Lung (tissue), 11 donors: ENCODE measurements at regions not wholly inside any gene's neighbourhood (a gene's known extent, or its start where the extent isn't known, plus 50 kb on each side); places are given as distances from the start of the nearest gene placed in this dataset.

Experiments used
- ATAC-seq: fragments of 200-7000 bp; cut with Tn5 transposase; one replicate; pipeline ENCODE4 v1.9.1; 2020; ENCODE audit warnings: moderate number of reproducible peaks; ENCODE audit not compliant: insufficient read depth, low FRiP score
- DNase-seq, 3 donors: peaks; one replicate each; pipeline ENCODE4 v3.0.0-alpha.2; 2013 to 2017
- H3K27ac ChIP-seq, 2 donors: one replicate each; pipeline ENCODE4 v1.5.1; 2013; ENCODE audit warnings: mild to moderate bottlenecking in 2 of 2, moderate library complexity in 2 of 2, control low read depth in 1 of 2, inconsistent platforms in 1 of 2, low read depth in 1 of 2, low read length in 1 of 2
- H3K27me3 ChIP-seq, 3 donors: one replicate each; pipeline ENCODE4 v1.5.1; 2013; ENCODE audit warnings: low read length in 2 of 3; ENCODE audit not compliant: control insufficient read depth in 3 of 3, insufficient read depth in 3 of 3
- H3K36me3 ChIP-seq, 4 donors: one replicate each; pipeline ENCODE4 v1.5.1; 2013; ENCODE audit warnings: low read length in 4 of 4, mild to moderate bottlenecking in 1 of 4, moderate library complexity in 1 of 4; ENCODE audit not compliant: control insufficient read depth in 4 of 4, insufficient read depth in 4 of 4
- H3K4me1 ChIP-seq, 5 donors: one replicate each; pipeline ENCODE4 v1.5.1; 2013; ENCODE audit warnings: low read length in 5 of 5, mild to moderate bottlenecking in 2 of 5, moderate library complexity in 1 of 5; ENCODE audit not compliant: control insufficient read depth in 5 of 5, insufficient read depth in 5 of 5
- H3K4me3 ChIP-seq: one replicate; pipeline ENCODE4 v1.5.1; 2013; ENCODE audit warnings: mild to moderate bottlenecking, control low read depth, moderate library complexity
- H3K9ac ChIP-seq, 2 donors: one replicate each; pipeline ENCODE4 v1.5.1; 2013; ENCODE audit warnings: low read length in 2 of 2, control low read depth in 1 of 2; ENCODE audit not compliant: insufficient read depth in 1 of 2
- H3K9me3 ChIP-seq, 4 donors: one replicate each; pipeline ENCODE4 v1.5.1; 2013; ENCODE audit warnings: low read length in 3 of 4, mild to moderate bottlenecking in 1 of 4, moderate library complexity in 1 of 4; ENCODE audit not compliant: control insufficient read depth in 4 of 4, insufficient read depth in 3 of 4
- WGBS, 2 donors: extraction: QIAGEN DNeasy Blood & Tissue Kit; methylation state at CpG; one replicate each; pipeline ENCODE4 v1.1.7; 2013; 5-methylcytosine and 5-hydroxymethylcytosine counted together
- TF ChIP-seq, protein P1 (sequence below): IDR thresholded peaks from 2 replicates; pipeline ENCODE4 v1.5.1; 2012; ENCODE audit warnings: mild to moderate bottlenecking; ENCODE audit errors: control extremely low read depth, extremely low read depth
- donor health status: control.
- donor health status: control.
- donor health status: Bipolar disorder and iron deficiency.
- donor health status: healthy.
- donor health status: DM: yes; HTN: yes; CAD: no.

GRCh38 chr5:168106008-168106761 is 185.3 kb upstream of the WWC1 start:
- ATAC-seq = no peak
- Histone ChIP-seq H3K27ac (no peak overlapping the region), H3K27me3 (no peaks in the 10 kb centered on the region), H3K9ac (no peak overlapping the region), H3K4me1 (peaks cover 0 to 19% (median 7%) of the 10 kb centered on the region in 5 donors), H3K9me3 (peaks cover 0 to under 1% (median 0%) of the 10 kb centered on the region in 4 donors), H3K36me3 (no peaks in the 10 kb centered on the region), H3K4me3 (no peak overlapping the region)
- DNase-seq = no peak
- 80% methylated on average over 8 of the region's 8 CpGs for WGBS, 2 donors
- TF ChIP-seq, protein P1, sequence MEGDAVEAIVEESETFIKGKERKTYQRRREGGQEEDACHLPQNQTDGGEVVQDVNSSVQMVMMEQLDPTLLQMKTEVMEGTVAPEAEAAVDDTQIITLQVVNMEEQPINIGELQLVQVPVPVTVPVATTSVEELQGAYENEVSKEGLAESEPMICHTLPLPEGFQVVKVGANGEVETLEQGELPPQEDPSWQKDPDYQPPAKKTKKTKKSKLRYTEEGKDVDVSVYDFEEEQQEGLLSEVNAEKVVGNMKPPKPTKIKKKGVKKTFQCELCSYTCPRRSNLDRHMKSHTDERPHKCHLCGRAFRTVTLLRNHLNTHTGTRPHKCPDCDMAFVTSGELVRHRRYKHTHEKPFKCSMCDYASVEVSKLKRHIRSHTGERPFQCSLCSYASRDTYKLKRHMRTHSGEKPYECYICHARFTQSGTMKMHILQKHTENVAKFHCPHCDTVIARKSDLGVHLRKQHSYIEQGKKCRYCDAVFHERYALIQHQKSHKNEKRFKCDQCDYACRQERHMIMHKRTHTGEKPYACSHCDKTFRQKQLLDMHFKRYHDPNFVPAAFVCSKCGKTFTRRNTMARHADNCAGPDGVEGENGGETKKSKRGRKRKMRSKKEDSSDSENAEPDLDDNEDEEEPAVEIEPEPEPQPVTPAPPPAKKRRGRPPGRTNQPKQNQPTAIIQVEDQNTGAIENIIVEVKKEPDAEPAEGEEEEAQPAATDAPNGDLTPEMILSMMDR = no peak

DNA sequence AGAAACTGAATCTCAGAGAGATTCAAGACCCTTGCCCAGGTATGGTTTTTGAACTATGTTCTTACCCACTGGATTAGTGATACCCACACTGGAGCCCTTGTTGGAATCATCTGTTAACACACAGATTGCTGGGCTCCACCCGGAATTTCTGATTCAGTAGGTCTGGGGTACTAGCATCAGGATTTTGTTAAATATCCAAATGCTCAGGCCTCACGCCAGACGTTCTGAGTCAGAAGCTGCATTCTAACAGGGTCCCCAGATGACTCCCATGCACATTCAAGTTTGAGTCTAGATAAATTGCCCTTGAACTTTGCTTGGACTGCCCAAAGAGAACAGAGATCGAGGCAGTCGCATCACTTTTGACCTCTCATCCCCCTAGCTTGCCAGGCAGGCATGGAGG is 182.0 kb upstream of the WWC1 start:
- Histone ChIP-seq H3K9ac (no peak overlapping the region), H3K9me3 (peaks cover 0 to 2% (median 0%) of the 10 kb centered on the region in 4 donors), H3K27ac (no peak overlapping the region), H3K36me3 (no peaks in the 10 kb centered on the region), H3K4me1 (peaks cover 0 to 9% (median 5%) of the 10 kb centered on the region in 5 donors), H3K4me3 (no peak overlapping the region), H3K27me3 (no peaks in the 10 kb centered on the region)
- TF ChIP-seq, protein P1 = no peak
- ATAC-seq = no peak
- no peak for DNase-seq
- WGBS, 2 donors = 86 to 96% methylated on average over 5 of the region's 5 CpGs

GRCh38 chr5:168110384-168110783 is 181.1 kb upstream of the WWC1 start:
- ATAC-seq (no peak), DNase-seq (no peak)
- no peak overlapping the region for H3K9ac ChIP-seq
- no peak overlapping the region for H3K27ac ChIP-seq
- H3K9me3 ChIP-seq = peaks cover 0 to 2% (median 0%) of the 10 kb centered on the region in 4 donors
- no peaks in the 10 kb centered on the region for H3K36me3 ChIP-seq
- no peak overlapping the region for H3K4me3 ChIP-seq
- peaks cover 0 to 4% (median 0%) of the 10 kb centered on the region in 5 donors for H3K4me1 ChIP-seq
- WGBS, 2 donors = 80 to 86% methylated on average over 5 of the region's 5 CpGs
- H3K27me3 ChIP-seq = no peaks in the 10 kb centered on the region
- TF ChIP-seq, protein P1 = no peak
